Stimulated activated CD8-positive, alpha-beta memory T cell treated with anti-CD3 and anti-CD28 coated beads, Interleukin-12 subunit alpha, Interleukin-12 subunit beta, amount 100 ng/mL, for 1 hour (primary cell): ENCODE measurements at regions not wholly inside any gene's neighbourhood (a gene's known extent, or its start where the extent isn't known, plus 50 kb on each side); places are given as distances from the start of the nearest gene placed in this dataset.

Source experiments
- DNase-seq: peaks from one replicate; pipeline ENCODE4 v3.0.0-alpha.2; 2020; ENCODE audit warnings: low read depth

DNA sequence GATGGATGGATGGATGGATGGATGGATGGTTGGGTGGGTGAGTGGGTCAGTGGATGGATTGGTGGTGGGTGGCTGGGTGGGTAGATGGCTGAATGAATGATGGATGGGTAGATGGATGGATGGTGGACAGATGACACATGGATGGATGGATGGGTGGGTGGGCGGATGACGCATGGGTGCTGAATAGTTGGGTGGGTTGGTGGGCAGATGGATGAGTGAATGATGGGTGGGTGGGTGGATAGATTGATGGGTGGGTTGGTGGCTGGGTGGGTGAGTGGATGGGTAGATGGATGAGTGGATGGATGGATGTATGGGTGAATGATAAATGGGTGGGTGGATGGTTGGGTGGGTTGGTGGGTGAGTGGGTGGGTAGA lies 69.9 kb upstream of the NKX1-1 start:
- no peak for DNase-seq

DNA sequence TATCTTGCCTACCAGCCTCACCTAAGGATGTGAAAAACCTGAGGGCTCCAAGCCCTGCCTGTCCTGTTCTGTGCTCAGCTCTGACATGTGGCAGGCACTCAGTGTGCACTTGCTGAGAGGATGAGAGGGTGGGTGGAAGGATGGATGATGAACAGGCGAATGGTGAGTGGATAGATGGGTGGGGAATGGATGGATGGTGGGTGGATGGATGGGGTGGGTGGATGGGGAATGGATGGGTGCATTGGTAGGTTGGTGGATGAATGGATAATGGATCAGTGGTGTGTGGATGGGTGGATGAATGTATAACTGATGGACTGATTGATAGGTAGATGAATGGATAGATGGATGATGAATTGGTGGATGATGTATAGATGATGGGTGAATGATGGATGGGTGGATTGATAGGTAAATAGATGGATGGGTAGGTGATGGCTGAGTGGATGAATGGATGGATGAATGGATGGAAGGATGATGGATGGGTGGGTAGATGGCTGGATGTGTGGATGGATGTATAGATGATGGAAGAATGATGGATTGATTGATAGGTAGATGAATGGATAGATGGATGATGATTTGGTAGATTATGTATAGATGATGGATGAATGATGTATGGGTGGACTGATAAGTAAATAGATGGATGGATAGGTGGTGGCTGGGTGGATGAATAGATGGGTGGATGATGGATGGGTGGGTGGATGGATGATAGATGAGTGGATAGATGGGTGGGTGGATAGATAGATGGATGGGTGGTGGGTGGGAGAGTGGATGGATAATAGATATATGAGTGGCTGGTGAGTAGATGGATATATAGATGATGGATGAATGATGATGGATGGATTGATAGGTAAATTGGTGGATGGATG lies 69.3 kb upstream of the NKX1-1 start:
- DNase-seq = no peak

DNA sequence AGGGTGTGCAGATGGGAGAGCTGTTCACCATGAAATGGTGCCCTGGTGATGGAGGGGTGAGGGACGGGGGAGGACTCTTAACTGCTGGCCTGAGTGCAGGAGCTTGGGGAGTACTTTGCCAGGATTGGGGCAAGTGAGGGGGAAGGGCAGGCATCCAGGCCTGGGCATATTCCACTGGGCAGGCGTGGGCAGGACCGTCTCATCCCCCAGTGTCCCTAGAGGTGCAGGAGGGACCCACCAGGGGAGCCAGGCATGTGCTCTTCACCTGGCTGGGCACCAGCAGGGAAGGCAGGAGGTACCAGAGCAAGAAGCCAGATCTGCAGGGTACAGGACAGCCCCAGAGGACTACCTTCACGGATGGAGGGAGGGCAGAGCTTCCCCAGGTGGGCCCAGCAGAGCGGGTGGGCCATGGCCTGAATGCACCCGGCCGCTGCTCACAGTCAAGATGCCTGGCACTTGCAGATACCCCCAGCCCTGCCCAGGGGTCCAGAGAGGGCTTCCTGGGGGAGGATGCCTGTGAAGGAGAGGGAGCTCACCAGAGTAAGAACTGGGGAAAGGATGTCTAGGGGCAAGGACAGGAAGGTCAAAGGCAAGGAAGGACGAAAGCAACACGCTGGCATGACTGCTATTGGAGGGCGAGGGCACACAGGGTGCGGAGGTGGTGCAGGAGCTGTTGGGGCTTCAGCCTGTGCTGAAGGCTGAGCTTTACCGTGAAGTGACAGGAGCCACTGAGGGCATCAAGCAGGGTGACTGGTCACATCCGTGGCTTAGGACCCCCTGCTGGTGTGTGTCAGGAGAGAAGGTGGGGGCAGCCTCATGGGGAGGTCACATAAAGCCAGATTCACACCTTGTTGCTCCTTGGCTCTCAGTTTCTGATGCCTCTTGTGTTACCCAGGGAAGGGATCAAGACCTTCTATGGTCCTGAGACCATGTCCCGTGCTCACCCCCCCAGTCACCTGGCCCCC lies 68.2 kb upstream of the NKX1-1 start:
- no peak for DNase-seq

DNA sequence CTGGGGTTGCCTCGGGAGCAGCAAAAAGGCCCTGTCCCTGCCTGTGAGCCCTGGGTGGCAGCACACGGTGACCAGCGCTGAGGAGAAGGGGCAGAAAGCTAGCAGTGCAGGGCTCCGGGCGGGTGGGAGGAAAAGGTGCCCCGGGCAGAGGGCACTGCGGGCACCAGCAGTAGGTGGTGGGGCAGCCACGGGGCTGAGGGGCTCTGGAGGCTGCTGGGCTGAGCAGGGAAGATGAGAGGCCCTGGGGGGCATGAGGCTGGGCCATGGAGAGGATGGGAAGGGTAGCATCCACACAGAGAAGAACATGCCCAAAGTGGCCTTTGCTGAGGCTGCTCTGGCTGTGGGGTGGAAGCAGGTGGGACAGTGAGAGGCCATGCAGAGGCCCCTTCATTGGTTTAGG lies 67.5 kb upstream of the NKX1-1 start:
- DNase-seq = no peak

DNA sequence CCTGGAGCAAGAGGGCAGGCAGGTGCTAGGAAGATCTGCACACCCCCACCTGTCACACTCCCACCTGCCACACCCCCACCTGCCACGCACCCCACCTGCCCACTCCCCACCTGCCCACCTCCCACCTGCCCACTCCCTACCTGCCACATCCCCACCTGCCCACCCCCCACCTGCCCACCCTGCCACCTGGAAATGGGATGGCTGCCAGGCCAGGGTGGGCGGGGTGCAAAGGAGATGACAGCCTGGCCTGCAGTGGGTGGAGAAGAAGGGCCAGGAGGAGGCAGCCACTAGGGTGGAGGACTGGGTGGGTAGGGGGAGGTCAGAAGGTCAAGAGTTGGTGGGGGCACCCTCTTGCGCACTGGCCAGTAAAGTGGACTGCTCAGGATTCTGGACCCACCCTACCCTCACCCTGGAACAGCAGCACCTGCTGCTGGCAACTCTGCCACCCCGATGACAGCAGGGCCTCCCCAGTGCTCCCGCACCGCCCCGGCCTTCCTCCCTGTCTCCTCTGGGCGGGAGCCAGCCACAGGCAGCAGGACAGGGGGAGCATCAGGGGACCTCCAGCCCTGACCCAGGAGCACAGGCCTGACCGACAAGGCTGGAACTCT lies 66.8 kb upstream of the NKX1-1 start:
- no peak for DNase-seq

DNA sequence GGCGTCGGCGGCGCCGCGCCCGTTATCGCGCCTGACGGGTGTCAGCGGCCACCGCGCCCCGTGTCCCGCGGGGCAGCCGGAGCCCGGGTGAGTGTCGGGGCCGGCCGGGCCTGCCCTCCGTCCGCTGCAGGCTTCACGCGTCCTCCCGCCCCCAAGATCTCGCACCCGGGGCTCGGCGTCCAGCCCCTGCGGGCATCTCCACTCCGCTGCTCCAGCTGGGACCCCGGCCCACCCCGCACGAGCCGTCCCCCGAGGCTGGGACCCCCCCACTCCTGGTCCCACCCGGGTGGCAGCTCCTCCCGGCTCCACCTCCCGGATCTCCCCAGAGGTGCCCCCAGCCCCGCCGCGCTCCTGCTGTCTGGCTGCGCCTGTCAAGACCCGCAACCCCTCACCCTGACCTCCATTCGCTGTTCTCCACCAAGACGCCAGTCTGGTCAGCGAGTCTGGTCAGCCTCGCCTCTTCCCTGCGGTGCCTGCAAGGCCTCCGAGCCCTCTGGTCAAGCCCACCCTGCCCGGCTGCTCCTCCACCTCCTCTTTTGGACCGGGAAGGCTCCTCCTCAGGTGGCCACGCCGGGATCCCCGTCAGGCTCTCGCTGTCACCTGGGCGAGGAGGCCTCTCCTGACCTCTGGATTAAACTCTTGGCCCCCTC lies 66.0 kb upstream of the NKX1-1 start:
- no peak for DNase-seq

DNA sequence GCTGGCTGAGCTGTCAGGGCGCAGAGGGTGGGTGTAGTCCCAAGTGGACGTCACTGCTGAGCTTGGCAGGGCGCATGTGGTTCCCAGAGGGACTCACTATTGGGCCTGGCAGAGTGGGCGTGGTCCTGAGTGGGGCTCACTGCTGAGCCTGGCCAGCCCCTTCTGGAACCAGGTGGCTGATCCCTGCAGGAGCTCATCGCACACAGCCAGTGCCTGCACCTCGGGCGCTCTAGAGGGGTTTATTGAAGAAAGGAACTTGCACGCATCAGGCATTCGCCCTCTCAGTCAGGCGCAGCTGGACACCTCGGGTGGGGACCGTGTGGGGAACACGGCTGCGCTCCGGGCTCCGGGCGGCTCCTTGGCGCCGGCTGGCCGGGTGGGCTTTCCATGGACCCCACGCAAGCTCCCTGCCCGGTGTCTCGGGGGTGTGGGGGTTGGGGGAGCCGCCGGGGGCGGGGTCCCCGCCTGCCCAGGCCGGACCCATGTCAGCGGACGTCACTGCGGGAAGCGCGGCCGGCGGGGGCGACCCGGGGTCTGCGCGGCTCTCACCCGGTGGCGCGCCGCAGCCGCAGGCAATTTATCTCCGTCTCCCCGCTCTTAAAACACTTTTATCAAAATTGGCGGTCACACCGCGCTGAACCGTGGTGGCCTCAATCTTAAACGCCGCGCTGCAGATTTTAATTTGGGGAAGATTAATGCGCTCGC lies 65.4 kb upstream of the NKX1-1 start:
- DNase-seq = no peak

DNA sequence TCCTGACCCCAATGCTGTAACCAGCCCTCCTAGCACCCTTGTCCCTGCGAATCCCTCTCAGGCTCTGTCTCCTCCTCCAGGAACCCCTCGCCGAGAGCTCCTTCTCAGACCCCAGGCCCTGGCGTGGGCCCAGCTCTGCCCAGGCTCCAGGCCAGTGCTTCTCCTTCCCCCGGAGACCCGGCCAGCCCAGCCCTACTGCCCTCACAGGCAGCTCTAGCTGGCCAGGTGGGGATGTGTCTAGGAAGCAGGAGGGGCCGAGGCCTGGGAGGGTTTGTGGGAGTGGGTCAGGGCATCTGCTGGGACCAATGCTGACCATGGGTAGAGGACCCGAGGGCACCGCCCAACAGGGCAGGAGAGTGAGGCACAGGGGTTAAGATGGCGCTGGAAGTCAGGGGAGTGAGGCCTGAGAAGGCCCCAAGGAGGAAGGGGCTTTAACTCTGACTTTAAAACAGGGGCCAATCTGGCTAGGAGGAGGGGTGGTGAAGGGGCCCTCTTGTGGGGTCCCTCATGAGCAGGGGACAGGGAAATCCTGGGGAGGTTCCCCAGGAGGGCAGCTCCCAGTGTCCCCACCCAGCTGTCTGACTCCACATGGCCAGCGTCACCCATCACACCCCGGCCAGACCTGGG lies 64.7 kb upstream of the NKX1-1 start:
- DNase-seq = no peak

DNA sequence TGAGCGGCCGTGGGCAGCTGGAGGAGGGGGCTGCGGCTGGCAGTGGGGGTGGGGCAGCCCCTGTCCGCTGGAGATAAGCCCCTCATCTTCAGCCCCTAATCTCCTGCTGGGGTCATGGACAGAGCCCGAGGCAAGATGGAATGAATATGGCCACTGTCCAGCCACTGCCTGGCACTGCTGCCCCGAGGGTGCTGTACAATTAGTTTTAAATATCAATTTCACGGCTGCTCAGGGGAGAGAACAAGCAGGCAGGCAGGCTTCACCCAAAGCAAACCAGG lies 64.1 kb upstream of the NKX1-1 start:
- no peak for DNase-seq

DNA sequence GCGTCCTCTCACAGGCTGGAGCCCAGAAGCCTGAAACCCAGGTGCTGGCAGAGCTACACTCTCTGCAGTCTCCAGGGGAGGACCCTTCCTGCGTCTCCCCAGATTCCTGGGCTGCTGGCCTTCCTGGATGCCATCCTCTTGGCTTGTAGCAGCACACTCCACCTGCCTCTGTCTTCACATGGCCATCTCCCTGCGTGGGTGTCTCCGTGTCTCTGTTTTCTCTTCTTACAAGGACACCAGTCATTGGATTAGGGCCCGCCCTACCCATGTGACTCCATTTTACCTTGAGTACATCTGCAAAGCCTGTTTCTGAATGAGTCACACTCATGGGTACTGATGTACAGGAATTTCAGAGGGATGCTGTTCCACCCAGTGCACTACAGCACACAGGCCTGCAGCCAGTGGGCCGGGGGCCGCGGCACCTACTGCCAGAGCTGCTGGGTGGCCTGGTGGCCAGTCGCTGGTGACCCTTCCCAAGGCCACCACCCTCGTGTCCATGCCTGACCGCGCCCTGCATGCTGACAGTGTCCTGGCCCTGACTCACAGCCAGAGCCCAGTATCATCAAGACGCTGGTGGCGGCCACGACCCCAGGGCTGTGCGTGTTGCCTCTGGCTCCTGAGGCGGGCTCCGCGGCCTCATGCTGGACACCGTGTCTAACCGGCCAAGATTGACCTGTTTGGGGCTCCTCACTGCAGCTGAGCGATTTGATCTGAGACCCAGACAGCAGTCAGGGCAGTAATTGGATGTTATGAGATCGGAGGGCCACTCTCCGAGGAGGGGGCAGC lies 63.6 kb upstream of the NKX1-1 start:
- no peak for DNase-seq

DNA sequence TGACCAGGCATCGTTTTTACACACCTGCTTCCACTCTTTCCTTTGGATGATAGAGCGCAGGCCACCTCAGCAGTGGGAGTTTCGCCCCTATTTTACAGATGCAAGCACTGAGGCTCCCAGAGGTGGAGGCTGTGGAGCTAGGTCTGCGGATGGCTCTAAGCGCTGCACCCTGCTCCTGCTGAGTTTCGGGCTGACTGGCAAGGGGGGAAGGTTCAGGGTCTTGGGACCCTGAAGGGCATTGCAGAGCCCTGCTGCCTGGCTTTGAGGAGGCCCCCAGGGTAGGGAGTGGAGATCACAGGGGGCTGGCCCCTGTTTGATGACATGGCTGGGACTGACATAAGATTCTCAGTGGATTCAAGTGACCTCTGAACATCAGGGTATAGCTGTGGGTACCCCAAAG lies 62.8 kb upstream of the NKX1-1 start:
- no peak for DNase-seq

DNA sequence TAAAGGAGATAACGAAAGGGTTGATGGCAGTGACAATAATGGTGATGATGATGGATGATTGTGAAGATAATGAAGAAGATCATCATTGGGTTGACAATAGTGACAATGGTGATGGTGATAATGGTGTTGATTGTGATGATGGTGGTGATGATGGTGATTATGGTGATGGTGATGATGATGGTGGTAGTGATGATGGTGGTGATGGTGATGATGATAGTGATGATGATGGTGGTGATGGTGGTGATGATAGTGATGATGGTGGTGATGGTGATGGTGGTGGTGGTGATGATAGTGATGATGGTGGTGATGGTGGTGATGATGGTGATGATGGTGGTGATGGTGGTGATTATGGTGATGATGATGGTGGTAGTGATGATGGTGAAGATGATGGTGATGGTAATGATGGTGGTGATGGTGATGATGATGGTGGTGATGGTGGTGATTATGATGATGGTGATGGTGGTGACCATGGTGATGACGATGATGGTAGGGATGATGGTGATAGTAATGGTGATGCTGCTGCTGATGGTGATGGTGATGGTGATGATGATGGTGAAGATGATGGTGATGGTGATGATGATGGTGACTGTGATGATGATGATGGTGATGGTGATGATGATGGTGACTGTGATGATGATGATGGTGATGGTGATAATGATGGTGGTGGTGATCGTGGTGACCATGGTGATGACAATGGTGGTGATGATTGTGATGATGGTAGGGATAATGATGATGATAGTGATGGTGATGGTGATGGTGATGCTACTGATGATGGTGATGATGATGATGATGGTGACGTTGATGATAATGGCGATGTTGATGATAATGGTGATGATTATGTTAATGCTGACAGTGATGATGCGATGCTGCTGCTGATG lies 61.6 kb upstream of the NKX1-1 start:
- no peak for DNase-seq

DNA sequence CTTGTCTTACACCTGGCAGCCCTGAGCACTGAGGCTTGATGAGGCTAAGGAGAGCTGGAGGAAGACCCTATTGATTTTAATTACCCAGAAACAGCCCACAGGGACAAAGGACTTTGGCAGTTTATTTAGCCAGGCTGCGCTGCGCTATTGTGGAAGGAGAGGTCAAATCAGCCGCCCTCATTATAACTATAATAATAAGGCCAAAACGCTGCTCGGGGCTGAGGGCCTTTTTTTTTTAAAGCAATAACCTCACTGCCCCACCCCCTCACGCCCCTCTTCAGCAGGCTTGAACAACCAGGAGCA lies 60.6 kb upstream of the NKX1-1 start:
- no peak for DNase-seq

DNA sequence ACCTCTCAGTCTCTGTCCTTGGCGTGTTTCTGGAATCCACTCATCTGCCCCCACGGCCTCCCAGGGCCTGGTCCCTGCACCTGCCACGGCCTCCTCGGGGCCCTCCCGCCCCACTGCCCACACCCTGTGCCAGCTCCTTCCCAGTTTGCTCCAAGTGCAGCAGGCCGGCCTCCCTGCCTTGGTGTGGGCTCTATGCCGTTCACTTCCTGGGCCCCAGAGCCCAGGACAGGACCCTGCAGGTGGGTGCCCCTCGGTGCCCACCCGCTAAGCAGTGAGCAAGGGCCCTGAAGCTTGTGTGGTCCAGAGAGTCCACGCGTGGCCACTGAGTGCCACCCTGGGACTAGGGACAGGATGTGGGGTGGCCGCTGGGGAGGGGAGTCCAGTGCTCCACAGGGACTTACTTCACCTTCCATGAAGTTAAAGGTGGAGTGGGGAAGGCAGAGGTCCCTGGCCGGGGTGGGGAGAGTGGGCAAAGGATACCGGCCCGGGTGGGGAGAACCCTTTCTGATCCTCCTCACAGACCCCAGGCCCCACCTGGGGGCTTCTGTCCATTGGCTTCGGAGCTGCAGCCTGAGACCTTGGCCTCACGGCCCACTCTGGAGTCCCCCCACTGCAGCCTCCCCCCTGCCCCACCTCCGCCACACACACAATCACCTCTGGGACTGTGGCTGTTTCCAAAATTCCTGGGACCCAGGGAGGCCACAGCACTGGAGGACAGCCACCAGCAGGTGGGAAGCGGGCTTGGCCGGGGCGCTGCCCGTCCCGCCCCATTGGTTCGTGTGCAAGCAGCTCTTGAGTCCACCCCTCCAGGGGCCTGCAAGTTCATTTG lies 60.0 kb upstream of the NKX1-1 start:
- DNase-seq = no peak

DNA sequence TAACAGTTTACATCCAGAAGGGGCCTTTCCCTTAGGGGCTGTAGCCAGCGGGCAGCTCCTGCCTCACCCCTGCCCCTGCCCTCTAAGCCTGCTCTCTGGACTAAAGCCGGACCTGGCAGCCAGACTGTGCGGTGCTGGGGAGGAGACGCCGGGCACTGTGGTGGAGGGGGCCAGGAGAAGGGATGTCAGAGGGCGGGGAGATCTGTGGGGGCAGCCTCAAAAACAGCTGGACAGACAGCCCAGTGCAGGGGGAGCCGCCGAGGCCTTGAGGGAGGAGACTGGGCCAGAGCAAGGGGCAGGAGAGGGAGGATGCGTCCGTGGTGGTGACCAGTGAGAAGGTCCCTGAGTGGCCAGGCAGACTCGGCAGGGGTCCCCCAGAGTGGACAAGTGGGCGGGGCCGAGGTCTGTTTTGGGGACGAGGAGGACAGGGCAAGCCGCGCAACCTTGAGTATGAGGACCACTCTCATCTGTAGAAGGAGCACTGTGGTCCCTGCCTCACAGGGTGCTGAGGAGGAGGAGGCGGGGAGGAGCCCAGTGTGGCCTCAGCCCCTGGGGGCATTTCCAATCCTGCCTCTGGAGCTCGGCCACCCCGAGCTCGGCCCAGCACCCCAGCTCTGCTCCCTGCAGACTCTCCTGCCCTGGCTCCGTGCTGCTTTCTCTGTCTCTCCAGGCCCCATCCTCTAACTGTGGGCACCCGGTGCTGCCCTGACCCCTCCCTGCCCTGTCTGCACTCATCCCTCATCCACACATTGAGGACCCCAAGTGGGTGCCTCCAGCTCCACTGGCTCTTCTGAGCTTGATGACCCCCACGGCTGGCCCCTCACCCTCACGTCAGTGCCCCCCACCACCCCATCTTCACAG lies 59.2 kb upstream of the NKX1-1 start:
- no peak for DNase-seq

DNA sequence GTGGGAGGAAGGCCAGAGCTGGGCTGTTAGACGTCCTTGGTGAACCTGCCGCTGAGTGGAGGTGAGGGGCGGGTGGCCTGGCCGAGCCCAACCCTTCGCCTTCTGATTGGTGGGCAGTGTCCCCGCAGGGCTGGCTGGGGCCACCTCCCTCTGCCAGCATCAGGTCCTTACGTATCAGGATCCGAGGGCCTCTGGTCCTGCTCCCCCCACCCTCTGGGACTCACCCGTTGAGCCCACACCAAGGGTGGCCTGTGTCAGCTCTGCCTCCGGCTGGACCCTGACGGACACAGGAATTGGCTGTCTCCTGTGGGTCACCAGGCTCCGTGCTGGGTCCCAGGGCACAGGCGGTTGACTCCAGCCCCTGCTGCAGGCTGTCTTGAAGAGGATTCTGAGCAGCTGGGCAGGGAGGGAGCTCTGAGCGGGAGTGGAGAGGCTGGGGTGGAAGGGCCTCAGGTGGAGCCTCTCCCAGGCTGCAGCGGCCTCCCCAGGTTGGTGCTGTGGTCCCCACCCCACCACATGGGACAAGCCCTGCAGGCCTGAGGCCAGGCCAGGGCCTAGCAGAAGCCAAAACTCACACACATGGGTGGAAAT lies 58.4 kb upstream of the NKX1-1 start:
- no peak for DNase-seq

DNA sequence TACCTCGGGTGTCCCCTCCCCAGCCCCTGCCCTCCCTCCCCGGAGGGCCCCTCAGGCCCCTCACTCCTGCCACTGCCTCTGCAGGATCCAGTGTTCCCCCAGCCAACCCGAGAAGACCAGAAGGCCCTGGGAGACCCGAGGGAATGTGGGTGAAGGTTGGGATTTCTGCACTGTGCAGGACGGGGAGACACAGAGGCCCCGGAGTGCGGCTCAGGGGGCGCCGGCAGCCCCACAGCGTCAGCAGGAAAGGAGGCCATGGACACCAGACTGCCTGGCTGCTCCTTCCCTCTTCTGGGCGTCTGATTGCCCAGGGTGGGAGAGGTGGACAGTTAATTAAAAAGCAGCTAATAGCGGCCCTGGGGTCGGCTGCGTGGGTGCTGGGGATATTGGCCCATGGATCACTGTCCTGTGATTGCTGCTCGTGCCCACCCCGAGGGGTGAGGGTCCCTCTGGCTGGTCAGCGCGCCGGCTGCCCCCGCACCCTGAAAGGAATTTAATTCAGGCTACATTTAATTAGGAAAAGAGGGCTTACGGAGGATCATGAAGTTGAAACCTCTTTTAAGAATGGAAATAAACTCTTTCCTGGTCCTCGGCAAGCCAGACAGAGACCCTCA lies 57.8 kb upstream of the NKX1-1 start:
- DNase-seq = no peak
